H1 (cell line): ENCODE measurements at regions not wholly inside any gene's neighbourhood (a gene's known extent, or its start where the extent isn't known, plus 50 kb on each side); places are given as distances from the start of the nearest gene placed in this dataset.

Experiments
- FOSL1 ChIP-seq: IDR thresholded peaks from 2 replicates; pipeline ENCODE4 v1.6.1; 2011; ENCODE audit warnings: mild to moderate bottlenecking, low read depth, low read length, moderate library complexity; ENCODE audit not compliant: insufficient read depth
- HDAC2 ChIP-seq, 2 experiments: fragments of 300-600 bp in 1 of 2; sonication (generic) in 1 of 2; IDR thresholded peaks; 2 replicates each; pipeline ENCODE4 v1.6.1; 2011 to 2012; ENCODE audit warnings: low read depth in 2 of 2, low read length in 2 of 2, mild to moderate bottlenecking in 2 of 2, moderate library complexity in 2 of 2, borderline replicate concordance in 1 of 2, inconsistent platforms in 1 of 2
- MAFK ChIP-seq: IDR thresholded peaks from 2 replicates; pipeline ENCODE4 v1.6.1; 2012; ENCODE audit warnings: low read depth, mild to moderate bottlenecking, improper control_type of control experiment, low read length
- POLR2AphosphoS5 ChIP-seq: IDR thresholded peaks from 2 replicates; pipeline ENCODE4 v1.6.1; 2011; ENCODE audit warnings: low read depth, low read length
- POU5F1 ChIP-seq: IDR thresholded peaks from 2 replicates; pipeline ENCODE4 v1.6.1; 2011; ENCODE audit warnings: low read depth, mild to moderate bottlenecking, low read length, moderate library complexity
- RXRA ChIP-seq: IDR thresholded peaks from 2 replicates; pipeline ENCODE4 v1.6.1; 2011; ENCODE audit warnings: low read depth, mild to moderate bottlenecking, low read length, moderate library complexity; ENCODE audit not compliant: insufficient read depth
- SUZ12 ChIP-seq: fragments of 200-600 bp; sonication (generic); IDR thresholded peaks from 2 replicates; pipeline ENCODE4 v1.6.1; 2012; ENCODE audit warnings: mild to moderate bottlenecking, inconsistent platforms, low read length, moderate library complexity, mixed read lengths
- TAF1 ChIP-seq: IDR thresholded peaks from 2 replicates; pipeline ENCODE4 v1.6.1; 2011; ENCODE audit warnings: mild to moderate bottlenecking, low read depth, low read length

DNA sequence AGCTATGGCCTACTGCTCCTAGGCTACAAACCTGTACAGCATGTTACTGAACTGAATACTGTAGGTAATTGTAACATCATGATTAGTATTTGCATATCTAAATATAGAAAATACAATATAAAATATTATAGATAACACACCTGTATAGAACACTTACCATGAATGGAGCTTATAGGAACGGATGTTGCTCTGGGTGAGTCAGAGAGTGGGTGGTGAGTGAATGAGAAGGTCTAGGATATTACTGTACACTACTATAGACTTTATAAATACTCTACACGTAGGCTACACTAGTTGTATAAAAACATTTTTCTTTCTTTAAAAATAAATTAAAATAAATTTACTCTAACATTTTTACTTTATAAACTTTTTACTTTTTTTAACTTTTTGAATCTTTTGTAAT lies 224.0 kb upstream of the CBLB start (continued):
- TF ChIP-seq RXRA: no peak
- TF ChIP-seq MAFK: no peak
- no peak for TF ChIP-seq FOSL1
- no peak for TF ChIP-seq TAF1
- no peak for TF ChIP-seq HDAC2 (IDR thresholded peaks at IDR 0.05; ENCODE audit: borderline replicate concordance in 1 of 2, low read depth in 2 of 2, low read length in 2 of 2)
- no peak for TF ChIP-seq POLR2AphosphoS5
- TF ChIP-seq SUZ12: no peak
- no peak for TF ChIP-seq POU5F1
